Uterus (tissue), 3 donors: ENCODE measurements at regions not wholly inside any gene's neighbourhood (a gene's known extent, or its start where the extent isn't known, plus 50 kb on each side); places are given as distances from the start of the nearest gene placed in this dataset.
"Not testable (repeated sequence)": the region's sequence is repeated elsewhere in the genome, so short reads cannot be mapped to it uniquely, and the experiment has no call there.

Experiments
- DNase-seq, 2 donors: peaks; one replicate each; pipeline ENCODE4 v3.0.0-alpha.2; 2019 to 2020
- H3K27ac ChIP-seq, 2 donors: fragments of 200-600 bp; sonication (generic); 1 replicate in 1 of 2; 2 replicates in 1 of 2; pipeline ENCODE4 v1.5.1; 2016 to 2018
- H3K27me3 ChIP-seq, 2 donors: fragments of 200-600 bp; sonication (generic); one replicate each; pipeline ENCODE4 v1.5.1; 2018 to 2019; ENCODE audit warnings: control low read depth in 1 of 2
- H3K36me3 ChIP-seq, 2 donors: fragments of 200-600 bp; sonication (generic); one replicate each; pipeline ENCODE4 v1.5.1; 2019; ENCODE audit warnings: control low read depth in 1 of 2
- H3K4me1 ChIP-seq, 2 donors: fragments of 200-600 bp; sonication (generic); one replicate each; pipeline ENCODE4 v1.5.1; 2018 to 2019; ENCODE audit warnings: control low read depth in 1 of 2
- H3K4me3 ChIP-seq, 2 donors: fragments of 200-600 bp; sonication (generic); 1 replicate in 1 of 2; 2 replicates in 1 of 2; pipeline ENCODE4 v1.5.1; 2018 to 2019; ENCODE audit warnings: mild to moderate bottlenecking in 1 of 2
- H3K9me3 ChIP-seq, 2 donors: fragments of 200-600 bp; sonication (generic); one replicate each; pipeline ENCODE4 v1.5.1; 2019; ENCODE audit warnings: control low read depth in 1 of 2
- POLR2A ChIP-seq, 2 donors: fragments of 450-650 bp; IDR thresholded peaks; one replicate each; pipeline ENCODE4 v1.6.1; 2016; ENCODE audit warnings: antibody characterized with exemption in 2 of 2, mild to moderate bottlenecking in 1 of 2, moderate library complexity in 1 of 2
- intact Hi-C: fragments of 100-400 bp; cut with DNase I; formaldehyde crosslinking; loops from one replicate; pipeline ENCODE4 v1.15.1; 2023; ENCODE audit warnings: low total_unique reads
- TF ChIP-seq, protein P1 (sequence below), 4 experiments: fragments of 200-600 bp in 2 of 4; fragments of 450-650 bp in 2 of 4; sonication (generic) in 2 of 4; IDR thresholded peaks; one replicate each; pipeline ENCODE4 v1.5.1; 2016 to 2019; ENCODE audit warnings: antibody characterized with exemption in 4 of 4, mild to moderate bottlenecking in 2 of 4, moderate library complexity in 1 of 4
- donor health status: DM: yes; HTN: yes; CAD: no.

DNA sequence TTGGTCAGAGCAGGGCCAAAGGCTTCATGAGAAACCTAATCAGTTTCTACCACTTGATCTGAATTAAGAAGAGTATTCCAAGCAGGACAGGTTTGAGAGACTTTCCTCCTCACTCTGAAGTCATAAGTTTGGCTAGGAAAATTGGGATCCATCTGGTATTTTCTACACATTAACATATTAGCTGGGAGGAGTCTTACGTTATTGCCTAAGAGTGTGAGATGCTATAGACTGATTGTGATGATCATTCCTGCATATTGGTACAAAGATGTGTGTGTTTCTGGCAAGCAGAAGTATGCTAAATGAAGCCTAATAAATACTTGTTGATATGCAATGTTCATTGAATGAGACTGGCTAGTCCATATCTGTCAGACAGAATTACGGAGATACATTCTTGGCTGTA is 73.5 kb upstream of the RASGRP1 start:
- intact Hi-C loops, result no loop called here
- Histone ChIP-seq H3K27ac (no peak overlapping the region), H3K9me3 (no peaks in the 10 kb centered on the region), H3K36me3 (no peaks in the 10 kb centered on the region), H3K27me3 (no peaks in the 10 kb centered on the region), H3K4me1 (no peaks in the 10 kb centered on the region), H3K4me3 (no peak overlapping the region)
- DNase-seq, result no peak
- TF ChIP-seq, protein P1, sequence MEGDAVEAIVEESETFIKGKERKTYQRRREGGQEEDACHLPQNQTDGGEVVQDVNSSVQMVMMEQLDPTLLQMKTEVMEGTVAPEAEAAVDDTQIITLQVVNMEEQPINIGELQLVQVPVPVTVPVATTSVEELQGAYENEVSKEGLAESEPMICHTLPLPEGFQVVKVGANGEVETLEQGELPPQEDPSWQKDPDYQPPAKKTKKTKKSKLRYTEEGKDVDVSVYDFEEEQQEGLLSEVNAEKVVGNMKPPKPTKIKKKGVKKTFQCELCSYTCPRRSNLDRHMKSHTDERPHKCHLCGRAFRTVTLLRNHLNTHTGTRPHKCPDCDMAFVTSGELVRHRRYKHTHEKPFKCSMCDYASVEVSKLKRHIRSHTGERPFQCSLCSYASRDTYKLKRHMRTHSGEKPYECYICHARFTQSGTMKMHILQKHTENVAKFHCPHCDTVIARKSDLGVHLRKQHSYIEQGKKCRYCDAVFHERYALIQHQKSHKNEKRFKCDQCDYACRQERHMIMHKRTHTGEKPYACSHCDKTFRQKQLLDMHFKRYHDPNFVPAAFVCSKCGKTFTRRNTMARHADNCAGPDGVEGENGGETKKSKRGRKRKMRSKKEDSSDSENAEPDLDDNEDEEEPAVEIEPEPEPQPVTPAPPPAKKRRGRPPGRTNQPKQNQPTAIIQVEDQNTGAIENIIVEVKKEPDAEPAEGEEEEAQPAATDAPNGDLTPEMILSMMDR (IDR thresholded peaks at IDR 0.05), result no peak
- TF ChIP-seq POLR2A (IDR thresholded peaks at IDR 0.05), result no peak

DNA sequence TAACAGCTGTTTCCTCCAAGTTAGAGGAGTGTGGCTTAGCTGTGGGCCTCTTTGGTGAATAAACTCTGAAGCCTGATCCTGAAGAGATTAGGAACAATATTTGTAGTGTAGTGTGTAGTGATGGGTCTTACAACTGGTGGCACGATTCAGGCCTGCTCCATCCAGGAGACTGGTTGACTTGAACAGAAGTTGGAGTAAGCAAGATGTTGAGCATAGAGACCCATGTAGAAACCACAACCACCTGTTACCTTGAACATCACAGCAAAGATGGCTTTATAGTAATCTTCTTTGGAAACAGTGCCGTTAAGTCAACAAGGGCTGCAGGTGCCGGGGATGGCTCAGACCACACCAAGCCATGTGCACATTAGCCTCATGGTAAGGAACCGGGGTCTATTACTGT is 74.2 kb upstream of the RASGRP1 start:
- H3K9me3 ChIP-seq, result no peaks in the 10 kb centered on the region
- no peaks in the 10 kb centered on the region for H3K4me1 ChIP-seq
- DNase-seq, result no peak
- TF ChIP-seq POLR2A (IDR thresholded peaks at IDR 0.05), result no peak
- TF ChIP-seq, protein P1 (IDR thresholded peaks at IDR 0.05), result no peak
- no peak overlapping the region for H3K4me3 ChIP-seq
- H3K36me3 ChIP-seq, result no peaks in the 10 kb centered on the region
- intact Hi-C loops, result no loop called here
- H3K27me3 ChIP-seq, result no peaks in the 10 kb centered on the region
- no peak overlapping the region for H3K27ac ChIP-seq

DNA sequence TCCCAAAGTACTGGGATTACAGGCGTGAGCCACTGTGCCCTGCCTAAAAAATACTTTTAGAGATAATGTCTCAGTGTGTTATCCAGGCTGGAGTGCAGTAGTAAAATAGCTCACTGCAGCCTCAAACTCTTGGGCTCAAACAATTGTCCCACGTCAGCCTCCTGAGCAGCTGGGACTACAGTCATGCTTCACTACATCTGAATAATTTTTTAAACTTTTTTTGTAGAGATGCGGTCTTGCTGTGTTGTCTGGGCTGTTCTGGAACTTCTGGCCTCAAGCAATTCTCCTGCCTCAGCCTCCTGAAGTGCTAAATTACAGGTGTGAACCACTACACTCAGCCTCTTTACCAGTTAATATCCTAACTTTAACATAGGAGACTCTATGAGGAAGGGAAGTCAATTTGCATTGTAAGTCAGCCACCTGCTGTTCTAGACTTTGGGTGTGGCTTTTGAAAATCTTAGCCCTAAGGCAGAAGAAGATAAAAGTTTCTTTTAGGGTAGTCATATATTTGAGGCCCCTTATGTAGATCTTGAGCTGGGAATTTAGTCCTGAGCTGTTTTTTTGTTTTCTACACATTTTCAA is 78.2 kb upstream of the RASGRP1 start:
- Histone ChIP-seq H3K4me3 (no peak overlapping the region), H3K27me3 (no peaks in the 10 kb centered on the region), H3K27ac (no peak overlapping the region), H3K9me3 (no peaks in the 10 kb centered on the region), H3K4me1 (no peaks in the 10 kb centered on the region), H3K36me3 (no peaks in the 10 kb centered on the region)
- intact Hi-C loops, result no loop called here
- DNase-seq, result no peak
- no peak for TF ChIP-seq POLR2A (IDR thresholded peaks at IDR 0.05)
- TF ChIP-seq, protein P1 (IDR thresholded peaks at IDR 0.05), result no peak

DNA sequence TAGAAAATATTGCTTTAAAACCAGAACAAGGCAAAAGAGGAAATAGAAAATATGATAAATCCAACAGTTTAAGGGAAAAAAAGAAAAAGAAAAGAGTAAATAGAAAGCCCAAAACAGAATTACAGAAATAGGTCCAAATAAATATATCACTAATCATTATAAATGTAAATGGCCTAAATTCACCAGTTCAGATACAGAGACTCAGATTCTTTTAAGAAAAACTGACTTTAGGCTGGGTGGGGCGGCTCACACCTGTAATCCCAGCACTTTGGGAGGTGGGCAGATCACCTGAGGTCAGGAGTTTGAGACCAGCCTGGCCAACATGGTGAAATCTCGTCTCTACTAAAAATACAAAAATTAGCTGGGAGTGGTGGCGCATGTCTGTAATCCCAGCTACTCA is 79.7 kb upstream of the RASGRP1 start:
- H3K9me3 ChIP-seq, H3K4me1 ChIP-seq, H3K4me3 ChIP-seq, intact Hi-C loops, H3K27me3 ChIP-seq, H3K27ac ChIP-seq, H3K36me3 ChIP-seq, DNase-seq: not testable (repeated sequence)

DNA sequence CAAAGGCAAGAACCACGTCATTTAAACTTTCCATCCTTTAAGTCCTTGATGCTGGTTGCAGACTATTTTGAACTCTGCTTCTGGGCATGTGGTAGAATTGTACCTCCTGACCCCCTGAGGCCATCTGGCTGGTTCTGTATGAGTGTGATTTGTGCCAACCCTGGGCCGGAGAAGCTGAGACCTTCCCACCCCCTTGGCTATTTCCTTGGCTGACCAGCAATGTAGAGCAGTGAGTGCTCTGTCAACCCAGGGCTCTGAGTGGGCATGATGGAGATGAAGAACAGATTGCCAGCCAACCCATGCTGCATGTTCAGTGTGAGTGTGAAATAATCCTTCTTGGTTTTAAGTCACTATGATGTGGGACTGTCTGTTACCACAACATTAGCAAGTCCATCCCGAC is 82.1 kb upstream of the RASGRP1 start:
- no peaks in the 10 kb centered on the region for H3K9me3 ChIP-seq
- H3K27ac ChIP-seq, result no peak overlapping the region
- intact Hi-C loops, result no loop called here
- H3K4me1 ChIP-seq, result no peaks in the 10 kb centered on the region
- no peaks in the 10 kb centered on the region for H3K27me3 ChIP-seq
- TF ChIP-seq POLR2A (IDR thresholded peaks at IDR 0.05), result no peak
- TF ChIP-seq, protein P1 (IDR thresholded peaks at IDR 0.05), result no peak
- no peak for DNase-seq
- H3K36me3 ChIP-seq, result no peaks in the 10 kb centered on the region
- H3K4me3 ChIP-seq, result no peak overlapping the region

DNA sequence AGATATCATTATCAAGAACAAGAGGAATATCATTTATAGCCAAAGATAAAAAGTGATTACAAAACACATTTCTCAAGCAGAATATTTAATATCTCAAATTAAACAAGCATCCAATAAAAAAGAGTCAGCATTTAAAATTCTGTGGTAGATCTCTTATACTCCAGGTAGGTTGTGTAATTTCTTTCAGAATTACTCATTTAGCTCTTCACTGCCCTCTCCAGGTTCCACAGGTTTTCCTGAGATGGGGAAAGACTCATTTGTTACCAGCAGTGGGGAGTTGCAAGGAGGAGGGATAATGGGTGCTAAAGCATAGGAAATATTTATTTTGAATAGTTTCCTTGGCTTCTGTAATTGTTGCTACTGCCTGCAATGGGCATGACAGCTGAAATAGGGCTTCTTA is 83.1 kb upstream of the RASGRP1 start:
- no peak for TF ChIP-seq POLR2A (IDR thresholded peaks at IDR 0.05)
- TF ChIP-seq, protein P1 (IDR thresholded peaks at IDR 0.05), result no peak
- intact Hi-C loops, result no loop called here
- Histone ChIP-seq H3K36me3 (no peaks in the 10 kb centered on the region), H3K4me1 (no peaks in the 10 kb centered on the region), H3K9me3 (no peaks in the 10 kb centered on the region), H3K27ac (no peak overlapping the region), H3K4me3 (no peak overlapping the region), H3K27me3 (no peaks in the 10 kb centered on the region)
- DNase-seq, result no peak
